Fibroblast of skin of right quadriceps (primary cell): ENCODE measurements at regions not wholly inside any gene's neighbourhood (a gene's known extent, or its start where the extent isn't known, plus 50 kb on each side); places are given as distances from the start of the nearest gene placed in this dataset.

Source experiments
- DNase-seq: peaks from one replicate; pipeline ENCODE4 v3.0.0-alpha.2; 2013

- DNase-seq, result no peak
Measured at GRCh38 chr22:49306632-49307480, 520.8 kb downstream of the BRD1 start.

- no peak for DNase-seq
Measured at GRCh38 chr22:49305966-49306631, 521.6 kb downstream of the BRD1 start.

- peak; percentile 20 for DNase-seq
Measured at GRCh38 chr22:49305214-49305965, 522.3 kb downstream of the BRD1 start.

GRCh38 chr22:49303781-49304461 lies 523.8 kb downstream of the BRD1 start:
- no peak for DNase-seq

- DNase-seq, result no peak
Measured at GRCh38 chr22:49303061-49303735, 524.5 kb downstream of the BRD1 start.

- DNase-seq, result no peak
Measured at GRCh38 chr22:49302530-49302929, 525.1 kb downstream of the BRD1 start.

GRCh38 chr22:49302150-49302460 lies 525.6 kb downstream of the BRD1 start:
- no peak for DNase-seq

- DNase-seq, result no peak
Measured at GRCh38 chr22:49301398-49302149, 526.1 kb downstream of the BRD1 start.

- DNase-seq, result no peak
Measured at GRCh38 chr22:49300951-49301397, 526.7 kb downstream of the BRD1 start.

GRCh38 chr22:49300241-49300640 lies 527.4 kb downstream of the BRD1 start:
- no peak for DNase-seq

GRCh38 chr22:49299821-49300231 lies 527.8 kb downstream of the BRD1 start:
- DNase-seq, result no peak

- no peak for DNase-seq
Measured at GRCh38 chr22:49298834-49299750, 528.6 kb downstream of the BRD1 start.

GRCh38 chr22:49297871-49298721 lies 529.6 kb downstream of the BRD1 start:
- no peak for DNase-seq

GRCh38 chr22:49297286-49297870 lies 530.3 kb downstream of the BRD1 start:
- DNase-seq, result no peak

- DNase-seq, result no peak
Measured at GRCh38 chr22:49296561-49296960, 531.1 kb downstream of the BRD1 start.

- no peak for DNase-seq
Measured at GRCh38 chr22:49295851-49296560, 531.7 kb downstream of the BRD1 start.

- no peak for DNase-seq
Measured at GRCh38 chr22:49295465-49295743, 532.3 kb downstream of the BRD1 start.

- DNase-seq, result no peak
Measured at GRCh38 chr22:49294656-49295464, 532.8 kb downstream of the BRD1 start.
